WTC11 (cell line): ENCODE measurements at regions not wholly inside any gene's neighbourhood (a gene's known extent, or its start where the extent isn't known, plus 50 kb on each side); places are given as distances from the start of the nearest gene placed in this dataset.

ENCODE experiments used
- ATAC-seq: fragments of 200-7000 bp; cut with Tn5 transposase; 2 replicates; pipeline ENCODE4 v1.10.0; 2021; ENCODE audit warnings: mild to moderate bottlenecking, moderate library complexity
- CTCF ChIA-PET: fragments of 300-600 bp; sonication (Branson Sonifier 250); formaldehyde crosslinking; loops from one replicate; lab custom pipeline; 2021; ENCODE audit warnings: antibody characterized with exemption; lab: Charles Lee
- POLR2A ChIA-PET: fragments of 350-600 bp; sonication (Branson Sonifier 250); formaldehyde crosslinking; loops from one replicate; lab custom pipeline; 2021; ENCODE audit warnings: antibody characterized with exemption; lab: Charles Lee
- DNase-seq: peaks from one replicate; pipeline ENCODE4 v3.0.0; 2021; ENCODE audit warnings: low spot score
- H3K27ac Mint-ChIP-seq: 2 replicates; pipeline ENCODE4 v1.8.0; 2021; ENCODE audit warnings: mixed read lengths
- H3K27me3 Mint-ChIP-seq: 2 replicates; pipeline ENCODE4 v1.8.0; 2021; ENCODE audit warnings: low read depth, mild to moderate bottlenecking, moderate library complexity, mixed read lengths
- H3K36me3 Mint-ChIP-seq: 2 replicates; pipeline ENCODE4 v1.8.0; 2021; ENCODE audit warnings: mixed read lengths
- H3K4me1 Mint-ChIP-seq: 2 replicates; pipeline ENCODE4 v1.8.0; 2022; ENCODE audit warnings: mixed read lengths
- H3K4me3 Mint-ChIP-seq: 2 replicates; pipeline ENCODE4 v1.8.0; 2021; ENCODE audit warnings: mild to moderate bottlenecking, moderate library complexity, mixed read lengths
- H3K9me3 Mint-ChIP-seq: 2 replicates; pipeline ENCODE4 v1.8.0; 2021; ENCODE audit warnings: mixed read lengths
- ATF1 ChIP-seq: sonication (generic); formaldehyde crosslinking; IDR thresholded peaks from 2 replicates; pipeline ENCODE4 v1.8.1; 2023; ENCODE audit warnings: mild to moderate bottlenecking, moderate library complexity, missing genetic modification reagents
- CDX4 ChIP-seq: fragments of 250-450 bp; sonication (Bioruptor Pico); IDR thresholded peaks from 2 replicates; pipeline ENCODE4 v1.9.0; 2021; ENCODE audit warnings: moderate library complexity, mild to moderate bottlenecking, inconsistent platforms, borderline replicate concordance
- E2F1 ChIP-seq: sonication (generic); formaldehyde crosslinking; IDR thresholded peaks from 2 replicates; pipeline ENCODE4 v1.8.0; 2022; ENCODE audit warnings: mild to moderate bottlenecking, missing genetic modification reagents
- ERG ChIP-seq: fragments of 250-450 bp; sonication (Bioruptor Pico); IDR thresholded peaks from 2 replicates; pipeline ENCODE4 v1.8.0; 2021; ENCODE audit warnings: mild to moderate bottlenecking
- ESRRA ChIP-seq: sonication (generic); formaldehyde crosslinking; IDR thresholded peaks from 2 replicates; pipeline ENCODE4 v1.8.1; 2022; ENCODE audit warnings: mild to moderate bottlenecking, missing genetic modification reagents, borderline replicate concordance
- JAZF1 ChIP-seq: fragments of 250-450 bp; sonication (Bioruptor Pico); IDR thresholded peaks from 2 replicates; pipeline ENCODE4 v1.9.0; 2021; ENCODE audit warnings: moderate library complexity, mild to moderate bottlenecking, inconsistent platforms
- JUN ChIP-seq: sonication (generic); formaldehyde crosslinking; IDR thresholded peaks from 2 replicates; pipeline ENCODE4 v1.8.0; 2023; ENCODE audit warnings: mild to moderate bottlenecking, missing genetic modification reagents
- KAT7 ChIP-seq: sonication (generic); formaldehyde crosslinking; IDR thresholded peaks from 2 replicates; pipeline ENCODE4 v1.8.1; 2023; ENCODE audit warnings: missing genetic modification reagents, mild to moderate bottlenecking, borderline replicate concordance
- MLX ChIP-seq: sonication (generic); formaldehyde crosslinking; IDR thresholded peaks from 2 replicates; pipeline ENCODE4 v1.8.1; 2023; ENCODE audit warnings: mild to moderate bottlenecking, missing genetic modification reagents, moderate library complexity
- NFE2L1 ChIP-seq: sonication (generic); formaldehyde crosslinking; IDR thresholded peaks from 2 replicates; pipeline ENCODE4 v1.8.1; 2023; ENCODE audit warnings: missing genetic modification reagents
- NFYB ChIP-seq: sonication (generic); formaldehyde crosslinking; conservative IDR thresholded peaks from 2 replicates; pipeline ENCODE4 v1.8.0; 2022; ENCODE audit warnings: low read depth, missing genetic modification reagents
- SOX15 ChIP-seq: fragments of 250-450 bp; sonication (Bioruptor Pico); IDR thresholded peaks from 2 replicates; pipeline ENCODE4 v1.9.0; 2021; ENCODE audit warnings: mild to moderate bottlenecking
- TCF7 ChIP-seq: sonication (generic); formaldehyde crosslinking; IDR thresholded peaks from 2 replicates; pipeline ENCODE4 v1.8.0; 2022; ENCODE audit warnings: mild to moderate bottlenecking, low read depth, missing genetic modification reagents, moderate library complexity
- TEAD1 ChIP-seq: sonication (generic); formaldehyde crosslinking; IDR thresholded peaks from 2 replicates; pipeline ENCODE4 v1.8.0; 2022; ENCODE audit warnings: mild to moderate bottlenecking, missing genetic modification reagents
- TEAD4 ChIP-seq: sonication (generic); formaldehyde crosslinking; IDR thresholded peaks from 2 replicates; pipeline ENCODE4 v1.8.0; 2022; ENCODE audit warnings: mild to moderate bottlenecking, missing genetic modification reagents
- TP53 ChIP-seq: sonication (generic); formaldehyde crosslinking; IDR thresholded peaks from 2 replicates; pipeline ENCODE4 v1.8.1; 2023; ENCODE audit warnings: mild to moderate bottlenecking, missing genetic modification reagents
- USF2 ChIP-seq: sonication (generic); formaldehyde crosslinking; IDR thresholded peaks from 2 replicates; pipeline ENCODE4 v1.8.1; 2023; ENCODE audit warnings: mild to moderate bottlenecking, missing genetic modification reagents, moderate library complexity
- ZBTB21 ChIP-seq: sonication (generic); formaldehyde crosslinking; IDR thresholded peaks from 2 replicates; pipeline ENCODE4 v1.8.1; 2023; ENCODE audit warnings: mild to moderate bottlenecking, missing genetic modification reagents, borderline replicate concordance
- ZNF232 ChIP-seq: sonication (generic); formaldehyde crosslinking; IDR thresholded peaks from 2 replicates; pipeline ENCODE4 v1.8.0; 2022; ENCODE audit warnings: mild to moderate bottlenecking, missing genetic modification reagents
- ZNF263 ChIP-seq: sonication (generic); formaldehyde crosslinking; IDR thresholded peaks from 2 replicates; pipeline ENCODE4 v1.8.1; 2022; ENCODE audit warnings: low read depth, mild to moderate bottlenecking, moderate library complexity, missing genetic modification reagents
- ZNF317 ChIP-seq: sonication (generic); formaldehyde crosslinking; IDR thresholded peaks from 2 replicates; pipeline ENCODE4 v1.8.1; 2023; ENCODE audit warnings: low read depth, mild to moderate bottlenecking, moderate library complexity, missing genetic modification reagents, borderline replicate concordance
- ZNF396 ChIP-seq: fragments of 250-450 bp; sonication (Bioruptor Pico); IDR thresholded peaks from 2 replicates; pipeline ENCODE4 v1.8.0; 2021; ENCODE audit warnings: mild to moderate bottlenecking, moderate library complexity, borderline replicate concordance
- ZNF416 ChIP-seq: fragments of 250-450 bp; sonication (Bioruptor Pico); IDR thresholded peaks from 2 replicates; pipeline ENCODE4 v1.9.0; 2021; ENCODE audit warnings: mild to moderate bottlenecking, inconsistent platforms
- TF ChIP-seq, protein P1 (sequence below): sonication (generic); formaldehyde crosslinking; IDR thresholded peaks from 2 replicates; pipeline ENCODE4 v1.8.1; 2022; ENCODE audit warnings: low read depth, mild to moderate bottlenecking, moderate library complexity, missing genetic modification reagents, borderline replicate concordance
- TF ChIP-seq, protein P2 (sequence below): sonication (generic); formaldehyde crosslinking; IDR thresholded peaks from 2 replicates; pipeline ENCODE4 v1.8.0; 2023; ENCODE audit warnings: missing genetic modification reagents, mild to moderate bottlenecking, borderline replicate concordance
- TF ChIP-seq, protein P3 (sequence below): fragments of 250-450 bp; sonication (Bioruptor Pico); IDR thresholded peaks from 2 replicates; pipeline ENCODE4 v1.9.0; 2021; ENCODE audit warnings: mild to moderate bottlenecking

GRCh38 chrX:13955975-13956374, 73.7 kb downstream of the GEMIN8 start:
- peaks cover 3% of the 10 kb centered on the region for H3K27me3 Mint-ChIP-seq
- no peak for ATAC-seq
- no peak overlapping the region for H3K4me3 Mint-ChIP-seq
- peaks cover 8% of the 10 kb centered on the region; the same call in 1 of the 2 replicates for H3K36me3 Mint-ChIP-seq
- 0 out of 2 replicates have a peak, but pooled peaks cover 2% of the 10 kb centered on the region for H3K4me1 Mint-ChIP-seq
- CTCF ChIA-PET, result interaction anchor here (0.7 kb wide), 1 partner anchor 223 kb away, joined by 4 read pairs; no protein-coding TSS in a partner anchor
- TF ChIP-seq JAZF1 (CRISPR knock-in tag) (no peak), NFYB (no peak), TP53 (CRISPR knock-in tag) (no peak), NFE2L1 (CRISPR knock-in tag) (no peak), SOX15 (CRISPR knock-in tag) (no peak), MLX (no peak), ZNF416 (CRISPR knock-in tag) (no peak), TEAD1 (CRISPR knock-in tag) (no peak), ZBTB21 (CRISPR knock-in tag) (no peak)
- TF ChIP-seq, protein P1, sequence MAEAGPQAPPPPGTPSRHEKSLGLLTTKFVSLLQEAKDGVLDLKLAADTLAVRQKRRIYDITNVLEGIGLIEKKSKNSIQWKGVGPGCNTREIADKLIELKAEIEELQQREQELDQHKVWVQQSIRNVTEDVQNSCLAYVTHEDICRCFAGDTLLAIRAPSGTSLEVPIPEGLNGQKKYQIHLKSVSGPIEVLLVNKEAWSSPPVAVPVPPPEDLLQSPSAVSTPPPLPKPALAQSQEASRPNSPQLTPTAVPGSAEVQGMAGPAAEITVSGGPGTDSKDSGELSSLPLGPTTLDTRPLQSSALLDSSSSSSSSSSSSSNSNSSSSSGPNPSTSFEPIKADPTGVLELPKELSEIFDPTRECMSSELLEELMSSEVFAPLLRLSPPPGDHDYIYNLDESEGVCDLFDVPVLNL, result no peak
- TF ChIP-seq, protein P2, sequence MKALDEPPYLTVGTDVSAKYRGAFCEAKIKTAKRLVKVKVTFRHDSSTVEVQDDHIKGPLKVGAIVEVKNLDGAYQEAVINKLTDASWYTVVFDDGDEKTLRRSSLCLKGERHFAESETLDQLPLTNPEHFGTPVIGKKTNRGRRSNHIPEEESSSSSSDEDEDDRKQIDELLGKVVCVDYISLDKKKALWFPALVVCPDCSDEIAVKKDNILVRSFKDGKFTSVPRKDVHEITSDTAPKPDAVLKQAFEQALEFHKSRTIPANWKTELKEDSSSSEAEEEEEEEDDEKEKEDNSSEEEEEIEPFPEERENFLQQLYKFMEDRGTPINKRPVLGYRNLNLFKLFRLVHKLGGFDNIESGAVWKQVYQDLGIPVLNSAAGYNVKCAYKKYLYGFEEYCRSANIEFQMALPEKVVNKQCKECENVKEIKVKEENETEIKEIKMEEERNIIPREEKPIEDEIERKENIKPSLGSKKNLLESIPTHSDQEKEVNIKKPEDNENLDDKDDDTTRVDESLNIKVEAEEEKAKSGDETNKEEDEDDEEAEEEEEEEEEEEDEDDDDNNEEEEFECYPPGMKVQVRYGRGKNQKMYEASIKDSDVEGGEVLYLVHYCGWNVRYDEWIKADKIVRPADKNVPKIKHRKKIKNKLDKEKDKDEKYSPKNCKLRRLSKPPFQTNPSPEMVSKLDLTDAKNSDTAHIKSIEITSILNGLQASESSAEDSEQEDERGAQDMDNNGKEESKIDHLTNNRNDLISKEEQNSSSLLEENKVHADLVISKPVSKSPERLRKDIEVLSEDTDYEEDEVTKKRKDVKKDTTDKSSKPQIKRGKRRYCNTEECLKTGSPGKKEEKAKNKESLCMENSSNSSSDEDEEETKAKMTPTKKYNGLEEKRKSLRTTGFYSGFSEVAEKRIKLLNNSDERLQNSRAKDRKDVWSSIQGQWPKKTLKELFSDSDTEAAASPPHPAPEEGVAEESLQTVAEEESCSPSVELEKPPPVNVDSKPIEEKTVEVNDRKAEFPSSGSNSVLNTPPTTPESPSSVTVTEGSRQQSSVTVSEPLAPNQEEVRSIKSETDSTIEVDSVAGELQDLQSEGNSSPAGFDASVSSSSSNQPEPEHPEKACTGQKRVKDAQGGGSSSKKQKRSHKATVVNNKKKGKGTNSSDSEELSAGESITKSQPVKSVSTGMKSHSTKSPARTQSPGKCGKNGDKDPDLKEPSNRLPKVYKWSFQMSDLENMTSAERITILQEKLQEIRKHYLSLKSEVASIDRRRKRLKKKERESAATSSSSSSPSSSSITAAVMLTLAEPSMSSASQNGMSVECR (CRISPR knock-in tag), result no peak
- no peak overlapping the region for H3K27ac Mint-ChIP-seq
- no peak for DNase-seq
- H3K9me3 Mint-ChIP-seq, result peaks cover 14% of the 10 kb centered on the region
- POLR2A ChIA-PET, result no interaction called here

- CTCF ChIA-PET, result no interaction called here
- POLR2A ChIA-PET, result no interaction called here
- no peak overlapping the region for H3K27ac Mint-ChIP-seq
- no peak overlapping the region for H3K4me3 Mint-ChIP-seq
- no peak for TF ChIP-seq ZBTB21 (CRISPR knock-in tag)
- no peak for TF ChIP-seq ESRRA (CRISPR knock-in tag)
- TF ChIP-seq TCF7 (CRISPR knock-in tag), result no peak
- no peak for TF ChIP-seq JUN (CRISPR knock-in tag)
- TF ChIP-seq ZNF232 (CRISPR knock-in tag), result no peak
- no peak for TF ChIP-seq ZNF263 (CRISPR knock-in tag)
- no peak for TF ChIP-seq TEAD1 (CRISPR knock-in tag)
- no peak for TF ChIP-seq ZNF396
- no peak for TF ChIP-seq ERG (CRISPR knock-in tag)
- TF ChIP-seq ATF1 (CRISPR knock-in tag), result no peak
- TF ChIP-seq, protein P3, sequence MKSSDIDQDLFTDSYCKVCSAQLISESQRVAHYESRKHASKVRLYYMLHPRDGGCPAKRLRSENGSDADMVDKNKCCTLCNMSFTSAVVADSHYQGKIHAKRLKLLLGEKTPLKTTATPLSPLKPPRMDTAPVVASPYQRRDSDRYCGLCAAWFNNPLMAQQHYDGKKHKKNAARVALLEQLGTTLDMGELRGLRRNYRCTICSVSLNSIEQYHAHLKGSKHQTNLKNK, result no peak
- TF ChIP-seq KAT7 (CRISPR knock-in tag), result no peak
- no peak for TF ChIP-seq CDX4 (CRISPR knock-in tag)
- no peak for TF ChIP-seq ZNF317 (CRISPR knock-in tag)
- no peak for TF ChIP-seq TEAD4 (CRISPR knock-in tag)
- no peak for TF ChIP-seq E2F1
- no peak for TF ChIP-seq USF2 (CRISPR knock-in tag)
- TF ChIP-seq, all 79 proteins: peak for 0
- Mint-ChIP-seq H3K9me3 (peaks cover 14% of the 10 kb centered on the region), H3K27me3 (peaks cover 3% of the 10 kb centered on the region), H3K36me3 (peaks cover 8% of the 10 kb centered on the region; the same call in 1 of the 2 replicates), H3K4me1 (0 out of 2 replicates have a peak, but pooled peaks cover 2% of the 10 kb centered on the region)
- DNase-seq (no peak), ATAC-seq (no peak)
Observed at GRCh38 chrX:13955095-13955647, 74.5 kb downstream of the GEMIN8 start.
